PC-3 (cell line): ENCODE measurements at regions not wholly inside any gene's neighbourhood (a gene's known extent, or its start where the extent isn't known, plus 50 kb on each side); places are given as distances from the start of the nearest gene placed in this dataset.

Source experiments
- ATAC-seq: fragments of 200-7000 bp; cut with Tn5 transposase; 2 replicates; pipeline ENCODE4 v1.9.1; 2020; ENCODE audit warnings: mild to moderate bottlenecking, moderate library complexity
- BruUV-seq: library from RNA; stranded (reverse); fragments of 400-500 nt; replicated peaks from 2 replicates; lab custom pipeline; 2021; lab: Mats Ljungman, UMichigan
- CTCF ChIA-PET: fragments of 300-600 bp; sonication (Branson Sonifier 250); formaldehyde crosslinking; loops from one replicate; lab custom pipeline; 2022; ENCODE audit warnings: antibody characterized with exemption; lab: Charles Lee
- POLR2A ChIA-PET: fragments of 300-600 bp; sonication (Branson Sonifier 250); formaldehyde crosslinking; loops from one replicate; lab custom pipeline; 2022; ENCODE audit warnings: antibody characterized with exemption; ENCODE audit not compliant: unreplicated experiment; lab: Charles Lee
- DNase-seq: peaks from one replicate; pipeline ENCODE4 v3.0.0-alpha.2; 2015
- H2AFZ ChIP-seq: fragments of 300-600 bp; sonication (generic); 2 replicates; pipeline ENCODE4 v1.6.0; 2016; ENCODE audit warnings: antibody characterized with exemption, low read length
- H3F3A ChIP-seq: fragments of 300-600 bp; sonication (generic); one replicate; pipeline ENCODE4 v1.6.0; 2017; ENCODE audit warnings: antibody characterized with exemption, low read length, control low read depth, mild to moderate bottlenecking; ENCODE audit not compliant: unreplicated experiment
- H3K27ac ChIP-seq: fragments of 300-600 bp; sonication (generic); 2 replicates; pipeline ENCODE4 v1.5.1; 2016; ENCODE audit warnings: mild to moderate bottlenecking, low read length
- H3K27me3 ChIP-seq: fragments of 300-600 bp; sonication (generic); 2 replicates; pipeline ENCODE4 v1.6.1; 2016; ENCODE audit warnings: low read length, mixed read lengths
- H3K36me3 ChIP-seq: fragments of 300-600 bp; sonication (generic); 2 replicates; pipeline ENCODE4 v1.6.1; 2016; ENCODE audit warnings: low read depth, mixed run types, low read length, mixed read lengths
- H3K4me1 ChIP-seq: fragments of 300-600 bp; sonication (generic); 2 replicates; pipeline ENCODE4 v1.5.1; 2016; ENCODE audit warnings: low read length; ENCODE audit not compliant: insufficient read depth
- H3K4me2 ChIP-seq: fragments of 300-600 bp; sonication (generic); 2 replicates; pipeline ENCODE4 v1.6.0; 2016; ENCODE audit warnings: low read length
- H3K4me3 ChIP-seq: fragments of 300-600 bp; sonication (generic); 2 replicates; pipeline ENCODE4 v1.5.1; 2016; ENCODE audit warnings: mild to moderate bottlenecking, low read length, mixed read lengths
- H3K79me2 ChIP-seq: fragments of 300-600 bp; sonication (generic); 2 replicates; pipeline ENCODE4 v1.6.1; 2017; ENCODE audit warnings: low read length, mixed read lengths
- H3K9ac ChIP-seq: fragments of 300-600 bp; sonication (generic); 2 replicates; pipeline ENCODE4 v1.6.0; 2016; ENCODE audit warnings: mild to moderate bottlenecking, low read length
- H3K9me2 ChIP-seq: fragments of 300-600 bp; sonication (generic); replicated peaks from 2 replicates; pipeline ENCODE4 v1.6.1; 2016; ENCODE audit warnings: mixed run types, low read length, mixed read lengths
- H3K9me3 ChIP-seq: fragments of 300-600 bp; sonication (generic); 2 replicates; pipeline ENCODE4 v1.6.1; 2016; ENCODE audit warnings: low read length, mixed read lengths
- H4K20me1 ChIP-seq: fragments of 300-600 bp; sonication (generic); 2 replicates; pipeline ENCODE4 v1.6.1; 2016; ENCODE audit warnings: low read length, mixed read lengths
- CTCF ChIP-seq: fragments of 300-600 bp; sonication (generic); conservative IDR thresholded peaks from 2 replicates; pipeline ENCODE4 v1.5.1; 2017; ENCODE audit warnings: antibody characterized with exemption, low read depth, mild to moderate bottlenecking, low read length
- EZH2 ChIP-seq: fragments of 300-600 bp; sonication (generic); IDR thresholded peaks from one replicate; pipeline ENCODE4 v1.6.1; 2017; ENCODE audit warnings: antibody characterized with exemption, mild to moderate bottlenecking, low read length; ENCODE audit not compliant: unreplicated experiment
- EZH2phosphoT487 ChIP-seq: fragments of 300-600 bp; sonication (generic); IDR thresholded peaks from 2 replicates; pipeline ENCODE4 v1.6.1; 2018; ENCODE audit warnings: mild to moderate bottlenecking, antibody characterized with exemption, low read length, borderline replicate concordance
- intact Hi-C: fragments of 100-400 bp; cut with micrococcal nuclease; formaldehyde crosslinking; loops from 2 replicates; pipeline ENCODE4 v1.9.0; 2023

DNA sequence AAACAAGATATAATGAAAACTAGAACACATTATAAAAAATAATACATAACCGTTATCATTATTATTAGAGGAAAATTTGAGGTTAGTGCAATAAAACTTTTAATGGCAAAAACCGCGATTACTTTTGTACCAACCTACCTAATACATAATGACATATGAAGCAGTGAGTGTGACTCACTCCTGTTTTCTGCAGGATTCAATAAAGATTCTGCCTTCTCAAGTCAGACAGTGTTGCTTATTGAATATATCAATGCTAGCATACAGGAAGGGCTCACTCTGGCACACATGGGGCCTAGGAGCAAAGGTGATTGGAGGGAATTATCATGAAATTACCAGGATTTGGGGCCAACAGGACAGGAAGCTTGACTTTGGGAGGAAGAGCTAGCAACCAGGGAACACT lies 230.8 kb upstream of the CEP162 start:
- DNase-seq = no peak
- POLR2A ChIA-PET = no interaction called here

DNA sequence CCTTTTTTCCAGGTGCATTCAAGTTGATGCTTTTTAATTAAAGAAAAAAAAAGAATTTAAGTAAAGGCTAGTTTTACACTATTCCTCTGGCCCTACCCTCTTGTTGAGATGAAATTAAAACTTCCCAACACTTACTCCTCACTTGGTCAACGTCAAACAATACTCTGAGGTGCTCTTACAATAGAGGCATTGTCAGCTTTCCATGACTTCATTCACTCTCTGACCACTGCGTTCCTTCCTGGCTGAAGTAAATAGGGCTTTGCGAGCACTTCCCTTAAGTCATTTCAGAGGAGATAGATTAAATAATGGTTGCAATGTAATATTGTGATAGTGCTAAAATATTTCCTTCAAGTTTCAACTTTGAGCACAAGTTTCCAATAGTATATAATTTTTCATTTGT lies 229.8 kb upstream of the CEP162 start:
- ATAC-seq (peak; percentile 76), DNase-seq (peak; percentile 32)
- Histone ChIP-seq H3K9ac (no peak overlapping the region), H2AFZ (no peak overlapping the region), H4K20me1 (no peaks in the 10 kb centered on the region), H3K9me3 (no peaks in the 10 kb centered on the region), H3K79me2 (no peaks in the 10 kb centered on the region), H3F3A (no peaks in the 10 kb centered on the region), H3K36me3 (no peaks in the 10 kb centered on the region), H3K9me2 (no peaks in the 10 kb centered on the region), H3K4me1 (0 out of 2 replicates have a peak, but pooled peaks cover 4% of the 10 kb centered on the region), H3K4me2 (no peak overlapping the region), H3K4me3 (no peak overlapping the region), H3K27me3 (no peaks in the 10 kb centered on the region), H3K27ac (no peak overlapping the region)
- ChIA-PET CTCF (no interaction called here), POLR2A (no interaction called here)
- no peak for TF ChIP-seq CTCF
- intact Hi-C loops = no loop called here
- BruUV-seq = no TSS peak

More for the DNA sequence above, 230.8 kb upstream of the CEP162 start:
- Histone ChIP-seq H3K79me2 (no peaks in the 10 kb centered on the region), H3K27ac (no peak overlapping the region), H3K27me3 (no peaks in the 10 kb centered on the region), H4K20me1 (no peaks in the 10 kb centered on the region), H3F3A (no peaks in the 10 kb centered on the region), H3K36me3 (no peaks in the 10 kb centered on the region), H3K4me1 (peaks cover 8% of the 10 kb centered on the region; the same call in 1 of the 2 replicates), H3K4me2 (no peak overlapping the region), H3K9me2 (no peaks in the 10 kb centered on the region), H3K9ac (no peak overlapping the region), H2AFZ (no peak overlapping the region), H3K9me3 (no peaks in the 10 kb centered on the region), H3K4me3 (no peak overlapping the region)
- intact Hi-C loops = no loop called here
- BruUV-seq = no TSS peak
- CTCF ChIA-PET = no interaction called here
- TF ChIP-seq EZH2phosphoT487 (no peak), EZH2 (no peak), CTCF (no peak)
- peak; percentile 66 for ATAC-seq

DNA sequence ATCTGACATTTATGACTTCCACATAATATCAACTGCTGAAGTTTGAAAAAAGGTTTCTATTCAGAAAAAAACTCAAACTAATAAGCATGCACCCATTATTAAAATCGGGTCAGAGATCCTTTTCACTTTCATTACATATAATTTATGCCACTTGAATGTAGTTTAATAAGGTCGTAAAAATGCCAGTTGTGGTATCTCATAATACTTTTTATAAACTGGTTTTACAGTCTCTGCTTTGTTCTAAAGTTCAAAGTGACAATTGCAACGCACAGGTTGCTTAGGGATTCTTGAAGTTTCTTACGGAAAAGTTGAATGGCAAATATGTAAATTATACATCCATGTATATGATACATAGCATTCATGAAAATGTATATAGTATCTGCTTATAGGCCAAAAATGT lies 229.4 kb upstream of the CEP162 start:
- Histone ChIP-seq H3K27ac (no peak overlapping the region), H3K79me2 (no peaks in the 10 kb centered on the region), H3K4me3 (no peak overlapping the region), H3K9ac (no peak overlapping the region), H4K20me1 (no peaks in the 10 kb centered on the region), H3K27me3 (no peaks in the 10 kb centered on the region), H3K9me2 (no peaks in the 10 kb centered on the region), H2AFZ (no peak overlapping the region), H3K36me3 (no peaks in the 10 kb centered on the region), H3K4me1 (0 out of 2 replicates have a peak, but pooled peaks cover 4% of the 10 kb centered on the region), H3K4me2 (no peak overlapping the region), H3F3A (no peaks in the 10 kb centered on the region), H3K9me3 (no peaks in the 10 kb centered on the region)
- BruUV-seq = no TSS peak
- ATAC-seq (no peak; the same call in 1 of the 2 replicates), DNase-seq (no peak)
- intact Hi-C loops = no loop called here
- TF ChIP-seq EZH2 (no peak), CTCF (no peak), EZH2phosphoT487 (no peak)
- ChIA-PET CTCF (no interaction called here), POLR2A (no interaction called here)
